Progenitor cell of endocrine pancreas (in vitro differentiated cells): ENCODE measurements at regions not wholly inside any gene's neighbourhood (a gene's known extent, or its start where the extent isn't known, plus 50 kb on each side); places are given as distances from the start of the nearest gene placed in this dataset.
"Not testable (repeated sequence)": the region's sequence is repeated elsewhere in the genome, so short reads cannot be mapped to it uniquely, and the experiment has no call there.

Experiments used
- DNase-seq: peaks from one replicate; pipeline ENCODE4 v3.0.0; 2021; ENCODE audit warnings: low spot score; ENCODE audit not compliant: unreplicated experiment
- H3K27ac Mint-ChIP-seq: 2 replicates; pipeline ENCODE4 v1.8.0; 2021; ENCODE audit warnings: mild to moderate bottlenecking, moderate library complexity, mixed read lengths
- H3K27me3 Mint-ChIP-seq: 2 replicates; pipeline ENCODE4 v1.8.0; 2021; ENCODE audit warnings: mixed read lengths
- H3K36me3 Mint-ChIP-seq: 2 replicates; pipeline ENCODE4 v1.8.0; 2022; ENCODE audit warnings: mixed read lengths; ENCODE audit not compliant: insufficient read depth
- H3K4me1 Mint-ChIP-seq: 2 replicates; pipeline ENCODE4 v1.8.0; 2021; ENCODE audit warnings: low read depth, mixed read lengths
- H3K4me3 Mint-ChIP-seq: 2 replicates; pipeline ENCODE4 v1.8.0; 2021; ENCODE audit warnings: low read depth, mild to moderate bottlenecking, moderate library complexity, mixed read lengths
- H3K9me3 Mint-ChIP-seq: 2 replicates; pipeline ENCODE4 v1.8.0; 2021; ENCODE audit warnings: low read depth, mixed read lengths
- TF ChIP-seq, protein P1 (sequence below): fragments of 200-600 bp; sonication (generic); IDR thresholded peaks from one replicate; pipeline ENCODE4 v1.5.0; 2021; ENCODE audit warnings: antibody characterized with exemption, mild to moderate bottlenecking; ENCODE audit not compliant: unreplicated experiment

DNA sequence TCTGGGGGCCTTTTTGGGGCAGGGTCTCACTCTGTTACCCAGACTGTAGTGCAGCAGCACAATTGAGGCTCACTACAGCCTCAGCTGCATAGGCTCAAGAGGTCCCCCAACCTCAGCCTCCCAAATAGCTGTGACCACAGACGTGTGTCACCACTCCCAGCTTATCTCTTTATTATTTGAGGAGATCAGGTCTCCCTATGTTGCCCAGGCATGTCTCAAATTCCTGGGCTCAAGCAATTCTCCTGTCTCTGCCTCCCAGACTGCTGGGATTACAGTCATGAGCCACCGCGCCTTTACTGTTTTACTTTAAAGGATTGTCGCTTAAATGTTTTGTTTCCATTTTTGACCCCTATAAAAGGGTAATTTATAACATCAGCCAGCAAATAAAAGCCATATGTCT, 502.6 kb upstream of the AUTS2 start:
- Mint-ChIP-seq H3K27ac (no peak overlapping the region), H3K36me3 (peaks cover 1% of the 10 kb centered on the region), H3K4me3 (no peak overlapping the region), H3K4me1 (peaks cover 1% of the 10 kb centered on the region), H3K9me3 (peaks cover 14% of the 10 kb centered on the region), H3K27me3 (no peaks in the 10 kb centered on the region)
- no peak for DNase-seq
- TF ChIP-seq, protein P1, sequence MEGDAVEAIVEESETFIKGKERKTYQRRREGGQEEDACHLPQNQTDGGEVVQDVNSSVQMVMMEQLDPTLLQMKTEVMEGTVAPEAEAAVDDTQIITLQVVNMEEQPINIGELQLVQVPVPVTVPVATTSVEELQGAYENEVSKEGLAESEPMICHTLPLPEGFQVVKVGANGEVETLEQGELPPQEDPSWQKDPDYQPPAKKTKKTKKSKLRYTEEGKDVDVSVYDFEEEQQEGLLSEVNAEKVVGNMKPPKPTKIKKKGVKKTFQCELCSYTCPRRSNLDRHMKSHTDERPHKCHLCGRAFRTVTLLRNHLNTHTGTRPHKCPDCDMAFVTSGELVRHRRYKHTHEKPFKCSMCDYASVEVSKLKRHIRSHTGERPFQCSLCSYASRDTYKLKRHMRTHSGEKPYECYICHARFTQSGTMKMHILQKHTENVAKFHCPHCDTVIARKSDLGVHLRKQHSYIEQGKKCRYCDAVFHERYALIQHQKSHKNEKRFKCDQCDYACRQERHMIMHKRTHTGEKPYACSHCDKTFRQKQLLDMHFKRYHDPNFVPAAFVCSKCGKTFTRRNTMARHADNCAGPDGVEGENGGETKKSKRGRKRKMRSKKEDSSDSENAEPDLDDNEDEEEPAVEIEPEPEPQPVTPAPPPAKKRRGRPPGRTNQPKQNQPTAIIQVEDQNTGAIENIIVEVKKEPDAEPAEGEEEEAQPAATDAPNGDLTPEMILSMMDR = no peak

DNA sequence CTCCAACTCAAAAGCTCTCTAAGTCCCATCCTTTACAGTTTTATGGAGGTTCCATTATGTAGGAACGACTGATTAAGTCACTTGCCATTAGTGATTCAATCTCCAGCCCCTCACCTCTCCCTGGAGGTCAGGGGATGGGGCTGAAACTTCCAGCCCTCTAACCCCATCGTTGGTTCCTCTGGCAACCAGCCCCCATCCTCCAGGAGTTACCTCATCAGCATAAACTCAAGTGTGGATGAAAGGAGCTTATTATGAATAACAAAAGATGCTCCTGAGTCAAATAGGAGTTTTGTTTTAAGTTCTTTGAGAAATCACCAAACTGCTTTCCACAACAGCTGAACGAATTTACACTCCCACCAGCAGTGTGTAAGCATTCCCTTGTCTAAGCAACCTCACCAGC, 494.3 kb upstream of the AUTS2 start:
- Mint-ChIP-seq H3K27ac (no peak overlapping the region), H3K9me3 (no peaks in the 10 kb centered on the region), H3K4me1 (no peaks in the 10 kb centered on the region), H3K36me3 (no peaks in the 10 kb centered on the region), H3K4me3 (no peak overlapping the region), H3K27me3 (peaks cover 4% of the 10 kb centered on the region)
- DNase-seq = no peak
- TF ChIP-seq, protein P1 = no peak

DNA sequence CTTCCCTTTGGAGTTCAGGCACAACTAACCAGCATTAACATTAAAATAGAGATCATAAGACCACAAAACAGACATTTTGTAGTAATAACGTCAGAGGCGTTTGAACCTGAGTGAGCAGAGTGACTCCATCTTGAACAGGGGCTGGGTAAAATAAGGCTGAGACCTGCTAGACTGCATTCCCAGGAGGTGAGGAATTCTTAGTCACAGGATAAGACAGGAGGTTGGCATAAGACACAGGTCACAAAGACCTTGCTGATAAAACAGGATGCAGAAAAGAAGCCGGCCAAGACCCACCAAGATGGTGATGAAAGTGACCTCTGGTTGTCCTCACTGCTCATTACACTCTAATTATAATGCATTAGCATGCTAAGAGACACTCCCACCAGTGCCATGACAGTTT, 493.2 kb upstream of the AUTS2 start:
- DNase-seq = no peak
- Mint-ChIP-seq H3K4me1 (no peaks in the 10 kb centered on the region), H3K27ac (no peak overlapping the region), H3K36me3 (no peaks in the 10 kb centered on the region), H3K4me3 (no peak overlapping the region), H3K9me3 (no peaks in the 10 kb centered on the region), H3K27me3 (peaks cover 11% of the 10 kb centered on the region)
- TF ChIP-seq, protein P1 = no peak

DNA sequence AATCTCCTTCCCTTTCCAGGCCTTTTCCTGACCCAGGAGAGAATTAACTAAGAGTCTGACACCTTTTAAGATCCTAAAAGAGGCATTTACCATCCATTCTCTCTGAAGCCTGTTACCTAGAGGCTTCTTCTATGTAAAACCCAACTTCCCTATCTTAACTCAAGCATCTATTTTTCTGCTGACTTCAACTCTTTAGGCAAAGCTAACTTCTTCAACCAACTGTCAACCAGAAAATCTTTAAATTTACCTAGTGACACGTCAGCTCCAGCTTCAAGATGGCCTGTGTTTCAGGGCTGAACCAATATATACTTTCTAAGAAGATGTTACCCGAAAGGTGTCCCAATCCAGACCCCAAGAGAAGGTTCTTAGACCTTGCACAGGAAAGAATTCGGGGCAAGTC, 492.3 kb upstream of the AUTS2 start:
- no peak overlapping the region for H3K27ac Mint-ChIP-seq
- TF ChIP-seq, protein P1 = no peak
- H3K9me3 Mint-ChIP-seq = no peaks in the 10 kb centered on the region
- DNase-seq = no peak
- peaks cover 14% of the 10 kb centered on the region for H3K27me3 Mint-ChIP-seq
- H3K4me3 Mint-ChIP-seq = no peak overlapping the region
- no peaks in the 10 kb centered on the region for H3K36me3 Mint-ChIP-seq
- no peaks in the 10 kb centered on the region for H3K4me1 Mint-ChIP-seq

DNA sequence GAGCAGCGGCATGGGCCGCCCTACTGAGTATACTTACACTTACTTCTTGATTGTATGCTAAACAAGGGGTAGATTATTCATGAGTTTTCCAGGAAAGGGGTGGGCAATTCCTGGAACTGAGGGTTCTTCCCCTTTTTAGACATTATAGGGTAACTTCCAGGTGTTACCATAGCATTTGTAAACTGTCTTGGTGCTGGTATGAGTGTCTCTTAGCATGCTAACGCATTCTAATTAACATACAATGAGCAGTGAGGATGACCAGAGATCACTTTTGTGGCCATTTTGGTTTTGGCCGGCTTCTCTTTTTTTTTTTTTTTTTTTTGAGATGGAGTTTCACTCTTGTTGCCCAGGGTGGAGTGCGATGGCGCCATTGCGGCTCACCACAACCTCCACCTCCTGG, 491.8 kb upstream of the AUTS2 start:
- H3K27me3 Mint-ChIP-seq = peaks cover 14% of the 10 kb centered on the region
- not testable (repeated sequence) for DNase-seq, H3K9me3 Mint-ChIP-seq, H3K36me3 Mint-ChIP-seq, H3K27ac Mint-ChIP-seq, H3K4me1 Mint-ChIP-seq, H3K4me3 Mint-ChIP-seq

DNA sequence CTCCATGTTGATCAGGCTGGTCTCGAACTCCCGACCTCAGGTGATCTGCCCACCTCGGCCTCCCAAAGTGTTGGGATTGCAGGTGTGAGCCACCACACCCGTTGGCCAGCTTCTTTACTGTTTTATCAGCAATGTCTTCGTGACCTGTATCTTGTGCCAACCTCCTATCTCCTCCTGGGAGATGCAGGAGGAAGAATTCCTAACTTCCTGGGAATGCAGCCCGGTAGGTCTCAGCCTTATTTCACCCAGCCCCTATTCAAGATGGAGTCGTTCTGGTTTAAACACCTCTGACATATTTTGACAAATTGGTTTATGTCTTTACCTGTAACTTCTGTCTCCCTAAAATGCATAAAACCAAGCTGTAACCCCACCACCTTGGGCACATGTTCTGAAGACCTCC, 491.3 kb upstream of the AUTS2 start:
- H3K27ac Mint-ChIP-seq, H3K36me3 Mint-ChIP-seq, H3K9me3 Mint-ChIP-seq, H3K4me1 Mint-ChIP-seq, H3K4me3 Mint-ChIP-seq, DNase-seq: not testable (repeated sequence)
- H3K27me3 Mint-ChIP-seq = peaks cover 14% of the 10 kb centered on the region
